HCT116 (cell line): ENCODE measurements at regions not wholly inside any gene's neighbourhood (a gene's known extent, or its start where the extent isn't known, plus 50 kb on each side); places are given as distances from the start of the nearest gene placed in this dataset.

Experiments
- CBX3 ChIP-seq: IDR thresholded peaks from 2 replicates; pipeline ENCODE4 v1.6.1; 2012; ENCODE audit warnings: low read depth
- CTCF ChIP-seq, 3 experiments: fragments of 200-600 bp in 1 of 3; sonication (generic) in 1 of 3; IDR thresholded peaks in 2 of 3; conservative IDR thresholded peaks in 1 of 3; 2 replicates each; pipeline ENCODE4 v1.5.1; 2012 to 2017; ENCODE audit warnings: low read depth in 2 of 3, low read length in 2 of 3, antibody characterized with exemption in 1 of 3, borderline replicate concordance in 1 of 3, control low read depth in 1 of 3, mild to moderate bottlenecking in 1 of 3, mixed read lengths in 1 of 3, mixed run types in 1 of 3, moderate library complexity in 1 of 3; ENCODE audit not compliant: insufficient read depth in 1 of 3
- EGR1 ChIP-seq: IDR thresholded peaks from 2 replicates; pipeline ENCODE4 v1.6.1; 2012; ENCODE audit warnings: low read depth
- MAX ChIP-seq: IDR thresholded peaks from 2 replicates; pipeline ENCODE4 v1.6.1; 2012
- POLR2A ChIP-seq: IDR thresholded peaks from 2 replicates; pipeline ENCODE4 v1.7.0; 2011; ENCODE audit warnings: borderline replicate concordance; ENCODE audit not compliant: insufficient read depth, insufficient read length; ENCODE audit errors: extremely low read depth
- POLR2AphosphoS5 ChIP-seq: IDR thresholded peaks from 2 replicates; pipeline ENCODE4 v1.6.1; 2011; ENCODE audit warnings: mild to moderate bottlenecking, low read depth, low read length, moderate library complexity
- RAD21 ChIP-seq: IDR thresholded peaks from 2 replicates; pipeline ENCODE4 v1.6.1; 2012; ENCODE audit warnings: low read depth, mild to moderate bottlenecking
- REST ChIP-seq: IDR thresholded peaks from 2 replicates; pipeline ENCODE4 v1.6.1; 2012; ENCODE audit warnings: low read depth
- SRF ChIP-seq: IDR thresholded peaks from 2 replicates; pipeline ENCODE4 v1.6.1; 2012; ENCODE audit warnings: low read depth
- TCF7L2 ChIP-seq: IDR thresholded peaks from 2 replicates; pipeline ENCODE4 v1.7.0; 2011; ENCODE audit warnings: borderline replicate concordance, inconsistent platforms; ENCODE audit not compliant: insufficient read depth, insufficient read length; ENCODE audit errors: extremely low read depth
- YY1 ChIP-seq: IDR thresholded peaks from 2 replicates; pipeline ENCODE4 v1.6.1; 2011; ENCODE audit warnings: low read length, low read depth, moderate library complexity, mild to moderate bottlenecking; ENCODE audit not compliant: insufficient replicate concordance; ENCODE audit errors: extremely low read depth

DNA sequence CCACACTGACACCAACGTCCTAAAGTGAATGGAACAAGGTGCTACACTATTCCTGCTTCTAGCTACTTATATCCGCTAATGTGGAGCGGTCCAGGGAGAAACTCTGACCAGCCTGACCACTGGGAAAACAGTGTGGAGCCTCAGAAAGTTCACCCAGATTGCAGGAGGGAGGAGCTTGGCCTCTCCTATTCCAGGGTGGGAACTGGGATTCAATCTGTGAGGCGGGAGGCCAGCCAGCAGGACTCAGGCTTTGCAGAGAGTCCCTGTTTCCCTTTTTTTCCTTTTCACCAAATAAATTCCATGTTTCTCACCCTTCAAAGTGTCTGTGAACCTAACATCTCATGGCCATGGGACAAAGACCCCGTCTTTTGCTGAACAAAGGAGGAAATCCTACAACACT, 86.4 kb upstream of the SEMA3C start:
- no peak for TF ChIP-seq CTCF (IDR thresholded peaks at IDR 0.05 in 2 of 3, conservative IDR thresholded peaks at IDR 0.05 in 1 of 3; ENCODE audit: borderline replicate concordance in 1 of 3, insufficient read depth in 1 of 3, low read depth in 2 of 3, low read length in 2 of 3)
- no peak for TF ChIP-seq TCF7L2
- TF ChIP-seq POLR2AphosphoS5: no peak
- TF ChIP-seq REST: no peak
- TF ChIP-seq YY1: no peak
- no peak for TF ChIP-seq POLR2A
- TF ChIP-seq EGR1: no peak
- TF ChIP-seq MAX: no peak
- TF ChIP-seq SRF: no peak
- no peak for TF ChIP-seq CBX3
- TF ChIP-seq RAD21: no peak
